OCI-LY3 (cell line): ENCODE measurements at regions not wholly inside any gene's neighbourhood (a gene's known extent, or its start where the extent isn't known, plus 50 kb on each side); places are given as distances from the start of the nearest gene placed in this dataset.

Source experiments
- EZH2phosphoT487 ChIP-seq: fragments of 200-600 bp; shearing (Covaris generic); IDR thresholded peaks from 2 replicates; pipeline ENCODE4 v1.6.1; 2018; ENCODE audit warnings: antibody characterized with exemption, mixed run types, low read depth
- TF ChIP-seq, protein P1 (sequence below): fragments of 200-600, 300-600 bp; sonication (generic); IDR thresholded peaks from 2 replicates; pipeline ENCODE4 v1.5.1; 2014; ENCODE audit warnings: antibody characterized with exemption, low read length, low read depth

DNA sequence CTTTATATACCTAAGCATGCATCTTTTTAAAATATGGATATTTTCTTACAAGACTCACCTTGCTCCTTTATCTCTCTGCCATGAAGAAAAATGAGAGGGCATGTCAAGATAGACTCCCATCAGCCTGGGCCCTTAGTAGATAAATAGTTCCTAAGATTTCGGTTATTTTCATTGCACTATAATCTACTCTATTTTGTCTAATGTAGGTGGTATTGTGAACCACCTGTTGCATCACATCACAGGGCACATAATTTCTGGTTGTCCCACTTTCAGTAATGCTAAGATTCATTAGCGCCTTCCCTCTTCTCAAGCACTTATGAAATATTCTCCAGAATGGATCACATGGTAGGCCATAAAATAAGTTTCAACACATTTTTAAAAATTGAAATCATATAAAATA, 202.5 kb upstream of the ADRA1B start:
- TF ChIP-seq, protein P1, sequence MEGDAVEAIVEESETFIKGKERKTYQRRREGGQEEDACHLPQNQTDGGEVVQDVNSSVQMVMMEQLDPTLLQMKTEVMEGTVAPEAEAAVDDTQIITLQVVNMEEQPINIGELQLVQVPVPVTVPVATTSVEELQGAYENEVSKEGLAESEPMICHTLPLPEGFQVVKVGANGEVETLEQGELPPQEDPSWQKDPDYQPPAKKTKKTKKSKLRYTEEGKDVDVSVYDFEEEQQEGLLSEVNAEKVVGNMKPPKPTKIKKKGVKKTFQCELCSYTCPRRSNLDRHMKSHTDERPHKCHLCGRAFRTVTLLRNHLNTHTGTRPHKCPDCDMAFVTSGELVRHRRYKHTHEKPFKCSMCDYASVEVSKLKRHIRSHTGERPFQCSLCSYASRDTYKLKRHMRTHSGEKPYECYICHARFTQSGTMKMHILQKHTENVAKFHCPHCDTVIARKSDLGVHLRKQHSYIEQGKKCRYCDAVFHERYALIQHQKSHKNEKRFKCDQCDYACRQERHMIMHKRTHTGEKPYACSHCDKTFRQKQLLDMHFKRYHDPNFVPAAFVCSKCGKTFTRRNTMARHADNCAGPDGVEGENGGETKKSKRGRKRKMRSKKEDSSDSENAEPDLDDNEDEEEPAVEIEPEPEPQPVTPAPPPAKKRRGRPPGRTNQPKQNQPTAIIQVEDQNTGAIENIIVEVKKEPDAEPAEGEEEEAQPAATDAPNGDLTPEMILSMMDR: no peak
- TF ChIP-seq EZH2phosphoT487: no peak
